Esophagus squamous epithelium (tissue), 4 donors: ENCODE measurements at regions not wholly inside any gene's neighbourhood (a gene's known extent, or its start where the extent isn't known, plus 50 kb on each side); places are given as distances from the start of the nearest gene placed in this dataset.

ENCODE experiments used
- CTCF ChIP-seq, 6 experiments: fragments of 450-650 bp in 4 of 6; fragments of 200-600 bp in 2 of 6; sonication (generic) in 2 of 6; IDR thresholded peaks; one replicate each; pipeline ENCODE4 v1.5.1; 2016 to 2019; ENCODE audit warnings: antibody characterized with exemption in 6 of 6, mild to moderate bottlenecking in 4 of 6, moderate library complexity in 4 of 6
- POLR2A ChIP-seq, 4 donors: fragments of 450-650 bp; IDR thresholded peaks; one replicate each; pipeline ENCODE4 v1.6.1; 2017; ENCODE audit warnings: antibody characterized with exemption in 4 of 4, mild to moderate bottlenecking in 4 of 4, moderate library complexity in 3 of 4

DNA sequence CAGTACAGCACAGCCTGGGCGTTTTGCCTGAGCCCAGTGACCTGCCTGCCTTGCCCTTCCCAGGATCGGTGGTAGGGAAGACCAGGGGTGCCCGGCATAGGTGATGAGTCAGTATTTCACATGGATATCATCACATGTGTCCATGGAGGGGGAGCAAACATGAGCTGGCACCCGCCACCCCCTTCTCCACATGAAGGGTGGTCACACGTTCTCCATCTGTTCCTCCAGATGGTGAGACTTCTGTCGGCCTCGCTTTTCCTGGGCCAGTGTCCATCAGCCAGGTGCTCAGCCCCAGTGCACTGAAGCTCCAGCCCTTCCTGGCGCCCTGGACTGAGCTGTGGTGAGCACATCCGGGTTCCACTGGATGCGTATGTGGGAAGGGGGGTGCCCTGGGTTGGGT lies 208.4 kb downstream of the UBE3A start:
- TF ChIP-seq CTCF (IDR thresholded peaks at IDR 0.05), result no peak
- TF ChIP-seq POLR2A (IDR thresholded peaks at IDR 0.05), result no peak
